Osteocyte (in vitro differentiated cells): ENCODE measurements at regions not wholly inside any gene's neighbourhood (a gene's known extent, or its start where the extent isn't known, plus 50 kb on each side); places are given as distances from the start of the nearest gene placed in this dataset.

Source experiments
- DNase-seq: peaks from one replicate; pipeline ENCODE4 v3.0.0; 2021; ENCODE audit warnings: mixed read lengths; ENCODE audit not compliant: unreplicated experiment; ENCODE audit errors: extremely low spot score
- H3K27ac Mint-ChIP-seq: one replicate; pipeline ENCODE4 v1.8.0; 2021; ENCODE audit warnings: mild to moderate bottlenecking, mixed read lengths; ENCODE audit not compliant: unreplicated experiment
- H3K27me3 Mint-ChIP-seq: one replicate; pipeline ENCODE4 v1.8.0; 2021; ENCODE audit warnings: mixed read lengths; ENCODE audit not compliant: unreplicated experiment
- H3K36me3 Mint-ChIP-seq: one replicate; pipeline ENCODE4 v1.8.0; 2021; ENCODE audit warnings: mixed read lengths; ENCODE audit not compliant: unreplicated experiment
- H3K4me1 Mint-ChIP-seq: one replicate; pipeline ENCODE4 v1.8.0; 2021; ENCODE audit warnings: mixed read lengths; ENCODE audit not compliant: unreplicated experiment
- H3K4me3 Mint-ChIP-seq: one replicate; pipeline ENCODE4 v1.8.0; 2021; ENCODE audit warnings: mild to moderate bottlenecking, moderate library complexity, mixed read lengths; ENCODE audit not compliant: unreplicated experiment
- H3K9me3 Mint-ChIP-seq: one replicate; pipeline ENCODE4 v1.8.0; 2021; ENCODE audit warnings: mixed read lengths; ENCODE audit not compliant: unreplicated experiment
- TF ChIP-seq, protein P1 (sequence below): fragments of 200-600 bp; sonication (generic); IDR thresholded peaks from 2 replicates; pipeline ENCODE4 v1.5.0; 2021; ENCODE audit warnings: antibody characterized with exemption, mild to moderate bottlenecking, moderate library complexity

DNA sequence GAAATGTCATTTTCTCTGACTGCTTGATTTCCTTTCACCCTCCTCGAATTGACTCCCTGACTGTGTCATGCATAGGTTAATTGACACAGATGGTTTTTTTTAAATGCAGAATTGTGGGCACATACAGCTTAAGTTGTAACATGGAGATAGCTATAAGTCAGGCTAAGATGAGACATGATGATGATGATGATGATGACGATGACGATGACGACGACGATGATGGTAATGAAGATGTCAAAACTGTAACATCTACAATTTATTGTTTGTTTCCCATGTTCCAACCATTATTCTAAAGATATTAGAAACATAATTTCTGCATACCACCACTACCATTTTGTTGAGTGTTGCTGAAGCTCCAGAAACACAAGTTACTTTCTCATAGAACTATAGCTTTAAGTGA lies 1232.8 kb downstream of the XPNPEP1 start:
- Mint-ChIP-seq H3K36me3 (no peaks in the 10 kb centered on the region), H3K4me1 (no peaks in the 10 kb centered on the region), H3K27me3 (no peaks in the 10 kb centered on the region), H3K4me3 (no peak overlapping the region), H3K27ac (no peak overlapping the region), H3K9me3 (peaks cover 47% of the 10 kb centered on the region)
- TF ChIP-seq, protein P1, sequence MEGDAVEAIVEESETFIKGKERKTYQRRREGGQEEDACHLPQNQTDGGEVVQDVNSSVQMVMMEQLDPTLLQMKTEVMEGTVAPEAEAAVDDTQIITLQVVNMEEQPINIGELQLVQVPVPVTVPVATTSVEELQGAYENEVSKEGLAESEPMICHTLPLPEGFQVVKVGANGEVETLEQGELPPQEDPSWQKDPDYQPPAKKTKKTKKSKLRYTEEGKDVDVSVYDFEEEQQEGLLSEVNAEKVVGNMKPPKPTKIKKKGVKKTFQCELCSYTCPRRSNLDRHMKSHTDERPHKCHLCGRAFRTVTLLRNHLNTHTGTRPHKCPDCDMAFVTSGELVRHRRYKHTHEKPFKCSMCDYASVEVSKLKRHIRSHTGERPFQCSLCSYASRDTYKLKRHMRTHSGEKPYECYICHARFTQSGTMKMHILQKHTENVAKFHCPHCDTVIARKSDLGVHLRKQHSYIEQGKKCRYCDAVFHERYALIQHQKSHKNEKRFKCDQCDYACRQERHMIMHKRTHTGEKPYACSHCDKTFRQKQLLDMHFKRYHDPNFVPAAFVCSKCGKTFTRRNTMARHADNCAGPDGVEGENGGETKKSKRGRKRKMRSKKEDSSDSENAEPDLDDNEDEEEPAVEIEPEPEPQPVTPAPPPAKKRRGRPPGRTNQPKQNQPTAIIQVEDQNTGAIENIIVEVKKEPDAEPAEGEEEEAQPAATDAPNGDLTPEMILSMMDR, result no peak
- no peak for DNase-seq

DNA sequence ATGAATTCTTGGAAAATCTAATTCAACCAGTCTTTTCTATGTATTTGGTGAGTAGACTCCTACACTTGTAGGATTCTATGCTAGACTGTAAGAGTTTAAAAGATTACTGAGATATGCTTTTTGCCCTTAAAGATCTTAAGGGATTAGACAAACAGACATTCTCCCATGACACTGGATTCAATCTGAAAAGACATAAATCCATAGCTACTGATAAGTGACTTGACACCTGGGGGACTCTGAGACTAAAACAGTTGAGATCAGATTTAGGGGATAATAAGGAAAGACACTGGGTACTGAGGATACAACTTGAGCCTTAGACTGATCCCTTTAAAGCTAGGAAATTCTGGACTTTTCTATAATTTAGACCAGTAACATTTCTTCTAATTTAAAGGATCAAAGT lies 1233.4 kb downstream of the XPNPEP1 start:
- Mint-ChIP-seq H3K36me3 (no peaks in the 10 kb centered on the region), H3K27ac (no peak overlapping the region), H3K9me3 (peaks cover 42% of the 10 kb centered on the region), H3K27me3 (no peaks in the 10 kb centered on the region), H3K4me1 (no peaks in the 10 kb centered on the region), H3K4me3 (no peak overlapping the region)
- DNase-seq, result no peak
- TF ChIP-seq, protein P1, result no peak

DNA sequence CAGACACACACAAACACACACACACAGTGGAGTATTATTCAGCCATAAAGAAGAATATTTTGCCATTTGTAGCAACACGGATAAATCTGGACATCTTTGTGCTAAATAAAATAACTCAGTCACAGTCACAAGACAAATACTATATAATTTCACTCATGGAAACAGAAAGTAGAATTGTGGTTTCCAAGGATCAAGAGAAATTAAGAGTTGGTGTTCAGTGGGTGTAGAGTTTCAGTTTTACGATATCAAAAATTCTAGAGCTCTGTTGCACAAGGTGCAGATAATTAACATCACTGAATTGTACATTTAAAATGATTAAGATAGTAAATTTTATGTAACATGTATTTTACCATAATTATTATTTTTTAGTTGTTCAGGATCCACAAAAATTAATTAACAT lies 1235.0 kb downstream of the XPNPEP1 start:
- no peak overlapping the region for H3K4me3 Mint-ChIP-seq
- H3K9me3 Mint-ChIP-seq, result peaks cover 39% of the 10 kb centered on the region
- H3K4me1 Mint-ChIP-seq, result no peaks in the 10 kb centered on the region
- no peak for DNase-seq
- TF ChIP-seq, protein P1, result no peak
- H3K36me3 Mint-ChIP-seq, result no peaks in the 10 kb centered on the region
- H3K27ac Mint-ChIP-seq, result no peak overlapping the region
- no peaks in the 10 kb centered on the region for H3K27me3 Mint-ChIP-seq

DNA sequence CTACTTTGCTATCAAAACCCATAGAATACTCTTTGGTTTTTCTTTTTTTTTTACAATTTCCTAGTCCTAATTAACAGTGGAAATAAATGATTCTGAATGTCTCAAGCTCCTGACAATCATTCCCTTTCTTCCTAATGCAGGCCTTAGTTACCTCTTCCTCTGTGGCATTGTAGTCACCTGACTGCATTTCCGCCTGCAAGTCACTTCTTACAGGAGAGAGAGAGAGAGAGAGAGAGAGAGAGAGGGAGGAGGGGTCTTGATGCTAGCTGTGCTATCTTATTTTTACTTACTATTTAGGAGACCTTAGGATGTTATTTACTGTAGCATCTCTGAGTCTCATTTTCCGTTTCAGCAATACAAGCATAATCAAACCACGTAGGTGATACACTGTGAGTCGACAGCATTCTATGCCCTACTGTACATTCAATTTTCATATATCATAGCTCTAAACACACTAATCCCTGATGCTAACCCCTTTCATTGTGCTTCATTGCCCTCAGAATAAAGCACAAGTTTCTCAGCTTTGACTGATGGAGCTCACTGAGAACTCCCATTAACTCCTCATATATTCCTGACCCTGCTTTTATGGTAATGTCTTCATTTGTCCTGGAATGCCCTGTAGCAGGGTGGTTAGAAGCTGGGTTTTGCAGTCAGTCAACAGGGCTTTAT lies 1237.3 kb downstream of the XPNPEP1 start:
- Mint-ChIP-seq H3K4me3 (no peak overlapping the region), H3K36me3 (no peaks in the 10 kb centered on the region), H3K27ac (no peak overlapping the region), H3K9me3 (peaks cover 26% of the 10 kb centered on the region), H3K27me3 (no peaks in the 10 kb centered on the region), H3K4me1 (no peaks in the 10 kb centered on the region)
- TF ChIP-seq, protein P1, result no peak
- no peak for DNase-seq

DNA sequence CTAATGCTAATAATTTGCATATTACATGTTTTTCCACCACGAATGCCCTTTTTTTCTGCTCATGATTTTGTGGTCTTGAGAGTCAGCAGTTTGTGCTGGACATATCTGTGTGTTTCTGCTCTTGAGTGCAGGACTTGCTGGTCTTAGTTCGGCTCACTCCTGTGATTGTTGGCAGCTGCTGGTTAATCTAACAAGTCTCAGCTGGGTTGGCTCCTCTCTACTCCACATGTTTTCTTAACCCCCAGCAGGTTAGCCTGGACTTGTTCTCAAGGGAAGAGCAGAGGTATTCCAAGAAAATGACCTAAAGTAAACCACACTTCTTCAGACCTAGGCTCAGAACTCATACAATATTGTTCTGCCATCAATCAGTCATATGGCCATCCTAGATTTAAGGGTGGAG lies 1238.9 kb downstream of the XPNPEP1 start:
- TF ChIP-seq, protein P1, result no peak
- H3K27me3 Mint-ChIP-seq, result no peaks in the 10 kb centered on the region
- H3K27ac Mint-ChIP-seq, result no peak overlapping the region
- DNase-seq, result no peak
- peaks cover 16% of the 10 kb centered on the region for H3K9me3 Mint-ChIP-seq
- H3K36me3 Mint-ChIP-seq, result no peaks in the 10 kb centered on the region
- H3K4me3 Mint-ChIP-seq, result no peak overlapping the region
- H3K4me1 Mint-ChIP-seq, result no peaks in the 10 kb centered on the region
